H1 (cell line): ENCODE measurements at regions not wholly inside any gene's neighbourhood (a gene's known extent, or its start where the extent isn't known, plus 50 kb on each side); places are given as distances from the start of the nearest gene placed in this dataset.

Experiments used
- CTCF ChIP-seq, 3 experiments: IDR thresholded peaks; 1 replicate in 2 of 3; 2 replicates in 1 of 3; pipeline versions ENCODE4 v1.5.1 to v1.6.1; 2011; ENCODE audit warnings: low read length in 3 of 3, mild to moderate bottlenecking in 3 of 3, inconsistent platforms in 2 of 3, low read depth in 1 of 3, moderate library complexity in 1 of 3; ENCODE audit not compliant: insufficient read depth in 1 of 3; ENCODE audit errors: control extremely low read depth in 1 of 3
- GABPA ChIP-seq: IDR thresholded peaks from 2 replicates; pipeline ENCODE4 v1.6.1; 2011; ENCODE audit warnings: mild to moderate bottlenecking, low read length, moderate library complexity, borderline replicate concordance; ENCODE audit not compliant: insufficient read depth
- POLR2A ChIP-seq, 2 experiments: IDR thresholded peaks; 1 replicate in 1 of 2; 2 replicates in 1 of 2; pipeline ENCODE4 v1.6.1; 2011; ENCODE audit warnings: low read depth in 2 of 2, low read length in 2 of 2, mild to moderate bottlenecking in 2 of 2; ENCODE audit errors: control extremely low read depth in 1 of 2
- TBP ChIP-seq: IDR thresholded peaks from 2 replicates; pipeline ENCODE4 v1.6.1; 2011; ENCODE audit warnings: low read depth, low read length, improper control_type of control experiment
- USF2 ChIP-seq: IDR thresholded peaks from 2 replicates; pipeline ENCODE4 v1.6.1; 2011; ENCODE audit warnings: low read length, improper control_type of control experiment

GRCh38 chr4:129344058-129344457, 248.1 kb downstream of the C4orf33 start:
- TF ChIP-seq CTCF (IDR thresholded peaks at IDR 0.05; ENCODE audit: control extremely low read depth in 1 of 3, insufficient read depth in 1 of 3, low read depth in 1 of 3, low read length in 3 of 3): peak in 2 of 3 experiments; percentile 61 to 65; a peak in 2 of 4 replicates
- no peak for TF ChIP-seq GABPA
- TF ChIP-seq TBP: no peak
- TF ChIP-seq POLR2A (IDR thresholded peaks at IDR 0.05; ENCODE audit: control extremely low read depth in 1 of 2, low read depth in 2 of 2, low read length in 2 of 2): no peak
- no peak for TF ChIP-seq USF2
